ENCODE measurements at regions not wholly inside any gene's neighbourhood (a gene's known extent, or its start where the extent isn't known, plus 50 kb on each side); places are given as distances from the start of the nearest gene placed in this dataset.

DNA sequence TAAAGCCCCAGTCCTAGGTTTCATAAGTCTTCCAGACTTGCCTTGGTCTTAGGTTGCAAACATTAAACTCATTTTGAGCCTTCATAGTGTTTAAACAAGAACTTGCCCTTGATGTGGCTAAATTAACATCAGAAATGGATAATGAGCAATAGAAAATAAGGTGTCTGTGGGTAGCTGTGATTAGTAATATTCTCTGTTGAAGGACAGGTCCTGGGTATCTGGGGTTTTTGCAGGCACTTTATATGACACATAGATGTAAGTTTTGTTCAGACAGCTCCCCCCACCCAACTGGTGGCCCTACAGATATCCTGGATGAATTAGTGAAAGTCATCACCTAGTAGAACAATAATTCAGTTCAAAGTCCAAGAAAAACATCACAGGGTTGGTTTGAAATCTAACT lies 272.5 kb downstream of the PTTG2 start:
- Histone ChIP-seq H3K4me2 (no peak overlapping the region), H3K79me2 (ENCODE audit: insufficient read depth, low read depth) (no peaks in the 10 kb centered on the region), H2AFZ (ENCODE audit: low read depth) (no peak overlapping the region), H3K4me1 (ENCODE audit: low read depth, poor library complexity, severe bottlenecking) (no peaks in the 10 kb centered on the region), H3K9ac (no peak overlapping the region), H4K20me1 (ENCODE audit: insufficient read depth) (no peaks in the 10 kb centered on the region), H3K36me3 (ENCODE audit: insufficient read depth) (no peaks in the 10 kb centered on the region), H3K27ac (no peak overlapping the region), H3K4me3 (IDR thresholded peaks at IDR 0.05; ENCODE audit: insufficient read depth, low read depth, low read length) (no peak overlapping the region), H3K27me3 (ENCODE audit: insufficient read depth, low read depth) (no peaks in the 10 kb centered on the region)
- TF ChIP-seq, protein P1, sequence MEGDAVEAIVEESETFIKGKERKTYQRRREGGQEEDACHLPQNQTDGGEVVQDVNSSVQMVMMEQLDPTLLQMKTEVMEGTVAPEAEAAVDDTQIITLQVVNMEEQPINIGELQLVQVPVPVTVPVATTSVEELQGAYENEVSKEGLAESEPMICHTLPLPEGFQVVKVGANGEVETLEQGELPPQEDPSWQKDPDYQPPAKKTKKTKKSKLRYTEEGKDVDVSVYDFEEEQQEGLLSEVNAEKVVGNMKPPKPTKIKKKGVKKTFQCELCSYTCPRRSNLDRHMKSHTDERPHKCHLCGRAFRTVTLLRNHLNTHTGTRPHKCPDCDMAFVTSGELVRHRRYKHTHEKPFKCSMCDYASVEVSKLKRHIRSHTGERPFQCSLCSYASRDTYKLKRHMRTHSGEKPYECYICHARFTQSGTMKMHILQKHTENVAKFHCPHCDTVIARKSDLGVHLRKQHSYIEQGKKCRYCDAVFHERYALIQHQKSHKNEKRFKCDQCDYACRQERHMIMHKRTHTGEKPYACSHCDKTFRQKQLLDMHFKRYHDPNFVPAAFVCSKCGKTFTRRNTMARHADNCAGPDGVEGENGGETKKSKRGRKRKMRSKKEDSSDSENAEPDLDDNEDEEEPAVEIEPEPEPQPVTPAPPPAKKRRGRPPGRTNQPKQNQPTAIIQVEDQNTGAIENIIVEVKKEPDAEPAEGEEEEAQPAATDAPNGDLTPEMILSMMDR (conservative IDR thresholded peaks at IDR 0.05; ENCODE audit: low read depth, low read length) = no peak

DNA sequence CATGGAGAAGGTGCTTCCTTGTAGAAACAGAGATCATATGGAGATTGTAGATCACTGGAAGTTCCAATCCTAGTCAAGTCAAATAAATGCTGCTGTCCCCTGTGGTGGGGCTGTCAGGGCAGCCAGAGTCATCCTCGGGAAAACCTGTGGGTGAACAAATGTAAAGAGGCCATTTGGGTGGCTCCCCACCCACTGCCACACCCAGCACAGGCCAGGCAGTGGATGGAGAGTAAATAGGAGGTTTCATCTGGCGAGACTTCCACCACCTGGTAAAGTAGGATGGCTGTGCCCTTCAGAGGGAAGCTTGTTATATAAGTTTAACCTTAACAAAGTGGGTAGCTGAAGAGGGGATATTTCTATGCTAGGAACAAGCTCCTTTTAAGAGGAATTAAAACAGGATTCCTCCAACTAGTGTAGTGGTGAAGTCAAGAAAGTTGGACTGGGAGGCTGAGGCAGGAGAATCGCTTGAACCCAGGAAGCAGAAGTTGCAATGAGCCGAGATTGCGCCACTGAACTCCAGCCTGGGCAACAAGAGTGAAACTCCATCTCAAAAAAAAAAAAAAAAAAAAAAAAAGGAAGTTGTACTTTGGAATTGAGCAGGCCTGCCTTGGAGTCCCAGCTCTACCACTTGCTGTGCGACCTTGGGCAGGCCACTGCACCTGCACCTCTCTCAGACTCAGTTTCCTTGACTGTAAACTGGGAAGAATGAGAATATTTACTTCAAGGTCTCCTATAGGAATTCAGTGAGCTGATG lies 273.7 kb downstream of the PTTG2 start:
- no peak overlapping the region for H3K4me3 ChIP-seq (IDR thresholded peaks at IDR 0.05; ENCODE audit: insufficient read depth, low read depth, low read length)
- H4K20me1 ChIP-seq (ENCODE audit: insufficient read depth) = no peaks in the 10 kb centered on the region
- no peak overlapping the region for H3K27ac ChIP-seq
- H3K4me2 ChIP-seq = no peak overlapping the region
- no peaks in the 10 kb centered on the region for H3K36me3 ChIP-seq (ENCODE audit: insufficient read depth)
- H3K27me3 ChIP-seq (ENCODE audit: insufficient read depth, low read depth) = no peaks in the 10 kb centered on the region
- no peaks in the 10 kb centered on the region for H3K4me1 ChIP-seq (ENCODE audit: low read depth, poor library complexity, severe bottlenecking)
- no peaks in the 10 kb centered on the region for H3K79me2 ChIP-seq (ENCODE audit: insufficient read depth, low read depth)
- TF ChIP-seq, protein P1 (conservative IDR thresholded peaks at IDR 0.05; ENCODE audit: low read depth, low read length) = no peak
- no peak overlapping the region for H2AFZ ChIP-seq (ENCODE audit: low read depth)
- no peak overlapping the region for H3K9ac ChIP-seq

DNA sequence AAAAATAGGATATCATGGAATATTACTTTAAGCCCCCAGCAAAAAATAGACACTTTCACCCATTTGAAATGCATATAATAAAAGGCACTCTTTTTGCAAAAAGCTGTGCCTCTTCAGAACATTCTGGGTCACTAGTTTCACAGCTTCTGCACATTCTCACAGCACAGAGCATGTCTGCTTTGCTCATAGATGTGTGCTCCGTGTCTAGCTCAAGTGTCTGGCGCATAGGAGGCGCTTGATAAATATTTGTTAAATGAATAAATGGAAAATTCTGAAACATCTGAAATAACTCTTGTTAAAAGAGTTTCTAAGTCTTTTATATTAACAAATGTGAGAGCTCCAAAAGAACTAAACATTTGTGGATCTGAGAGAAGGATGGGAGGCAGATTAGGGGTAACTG lies 275.2 kb downstream of the PTTG2 start:
- no peak overlapping the region for H3K27ac ChIP-seq
- H2AFZ ChIP-seq (ENCODE audit: low read depth) = no peak overlapping the region
- no peak overlapping the region for H3K4me3 ChIP-seq (IDR thresholded peaks at IDR 0.05; ENCODE audit: insufficient read depth, low read depth, low read length)
- no peaks in the 10 kb centered on the region for H3K4me1 ChIP-seq (ENCODE audit: low read depth, poor library complexity, severe bottlenecking)
- no peak overlapping the region for H3K4me2 ChIP-seq
- H3K36me3 ChIP-seq (ENCODE audit: insufficient read depth) = no peaks in the 10 kb centered on the region
- H4K20me1 ChIP-seq (ENCODE audit: insufficient read depth) = no peaks in the 10 kb centered on the region
- no peaks in the 10 kb centered on the region for H3K79me2 ChIP-seq (ENCODE audit: insufficient read depth, low read depth)
- TF ChIP-seq, protein P1 (conservative IDR thresholded peaks at IDR 0.05; ENCODE audit: low read depth, low read length) = no peak
- no peak overlapping the region for H3K9ac ChIP-seq
- H3K27me3 ChIP-seq (ENCODE audit: insufficient read depth, low read depth) = no peaks in the 10 kb centered on the region

DNA sequence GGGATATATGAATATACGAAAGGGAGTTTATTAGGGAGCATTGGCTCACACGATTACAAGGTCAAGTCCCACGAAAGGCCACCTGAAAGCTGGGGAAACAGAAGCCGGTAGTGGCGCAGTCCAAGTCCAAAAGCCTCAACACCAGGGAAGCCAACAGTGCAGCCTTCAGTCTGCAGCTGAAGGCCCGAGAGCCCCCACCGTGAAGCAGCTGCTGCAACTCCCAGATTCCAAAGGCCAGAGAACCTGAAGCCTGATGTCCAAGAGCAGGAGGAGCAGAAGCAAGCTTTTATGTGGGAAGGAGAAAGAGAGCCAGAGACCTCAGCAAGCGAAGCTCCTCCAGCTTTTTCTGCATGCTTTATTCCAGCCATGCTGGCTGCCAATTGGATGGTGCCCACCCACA lies 275.8 kb downstream of the PTTG2 start:
- no peaks in the 10 kb centered on the region for H3K27me3 ChIP-seq (ENCODE audit: insufficient read depth, low read depth)
- H3K27ac ChIP-seq = no peak overlapping the region
- no peak overlapping the region for H2AFZ ChIP-seq (ENCODE audit: low read depth)
- H3K4me2 ChIP-seq = no peak overlapping the region
- no peaks in the 10 kb centered on the region for H3K4me1 ChIP-seq (ENCODE audit: low read depth, poor library complexity, severe bottlenecking)
- no peaks in the 10 kb centered on the region for H4K20me1 ChIP-seq (ENCODE audit: insufficient read depth)
- no peak overlapping the region for H3K9ac ChIP-seq
- no peaks in the 10 kb centered on the region for H3K79me2 ChIP-seq (ENCODE audit: insufficient read depth, low read depth)
- H3K4me3 ChIP-seq (IDR thresholded peaks at IDR 0.05; ENCODE audit: insufficient read depth, low read depth, low read length) = no peak overlapping the region
- no peaks in the 10 kb centered on the region for H3K36me3 ChIP-seq (ENCODE audit: insufficient read depth)
- TF ChIP-seq, protein P1 (conservative IDR thresholded peaks at IDR 0.05; ENCODE audit: low read depth, low read length) = no peak

Measured in KMS-11 (cell line).